RWPE1 (cell line): ENCODE measurements at regions not wholly inside any gene's neighbourhood (a gene's known extent, or its start where the extent isn't known, plus 50 kb on each side); places are given as distances from the start of the nearest gene placed in this dataset.
A peak's percentile ranks its signal among the peaks of the same experiment; 100 is the strongest.

Source experiments
- CTCF ChIA-PET: fragments of 350-600 bp; sonication (Branson Sonifier 250); formaldehyde crosslinking; extraction: SDS; loops from one replicate; lab custom pipeline; 2021; lab: Yijun Ruan, JAX
- POLR2A ChIA-PET: fragments of 400-600 bp; formaldehyde crosslinking; extraction: SDS; loops from one replicate; lab custom pipeline; 2020; ENCODE audit warnings: antibody characterized with exemption; ENCODE audit not compliant: low non-redundant PET; lab: Yijun Ruan, JAX
- DNase-seq: peaks from one replicate; pipeline ENCODE4 v3.0.0; 2012; ENCODE audit warnings: low spot score
- H3K27ac ChIP-seq: fragments of 450-650 bp; 2 replicates; pipeline ENCODE4 v1.5.1; 2017
- CTCF ChIP-seq: fragments of 450-650 bp; conservative IDR thresholded peaks from 2 replicates; pipeline ENCODE4 v1.5.1; 2017; ENCODE audit warnings: low read depth, mild to moderate bottlenecking

- no peak for TF ChIP-seq CTCF
- DNase-seq = no peak
- POLR2A ChIA-PET = no interaction called here
- no peak overlapping the region for H3K27ac ChIP-seq
- CTCF ChIA-PET = interaction anchor here (0.6 kb wide), 2 partner anchors 300 to 1687 kb away, joined by 3 to 4 read pairs; no protein-coding TSS in a partner anchor
Measured at GRCh38 chr5:93300309-93300923, 280.6 kb downstream of the NR2F1-AS1 start.

GRCh38 chr5:93299681-93300308 lies 281.2 kb downstream of the NR2F1-AS1 start:
- no peak for DNase-seq
- ChIA-PET POLR2A (no interaction called here), CTCF (interaction anchor here (0.6 kb wide), 2 partner anchors 301 to 1686 kb away, joined by 3 to 4 read pairs; no protein-coding TSS in a partner anchor)
- no peak overlapping the region for H3K27ac ChIP-seq
- TF ChIP-seq CTCF = no peak

- ChIA-PET POLR2A (no interaction called here), CTCF (interaction anchor here (0.7 kb wide), 1 partner anchor 12 kb away, joined by 3 read pairs; no protein-coding TSS in a partner anchor)
- TF ChIP-seq CTCF = no peak
- no peak overlapping the region for H3K27ac ChIP-seq
- no peak for DNase-seq
Measured at GRCh38 chr5:93297116-93297515, 283.9 kb downstream of the NR2F1-AS1 start.

GRCh38 chr5:93296338-93296737 lies 284.7 kb downstream of the NR2F1-AS1 start:
- CTCF ChIA-PET = no interaction called here
- DNase-seq = no peak

GRCh38 chr5:93294996-93295395 lies 286.0 kb downstream of the NR2F1-AS1 start:
- DNase-seq = no peak
- POLR2A ChIA-PET = no interaction called here
- CTCF ChIA-PET = interaction anchor here (0.7 to 1.1 kb wide), 2 partner anchors 15 to 182 kb away, joined by 4 read pairs; no protein-coding TSS in a partner anchor
- TF ChIP-seq CTCF = no peak
- H3K27ac ChIP-seq = no peak overlapping the region

More at GRCh38 chr5:93296338-93296737, 284.7 kb downstream of the NR2F1-AS1 start:
- TF ChIP-seq CTCF = no peak
- POLR2A ChIA-PET = no interaction called here
- H3K27ac ChIP-seq = no peak overlapping the region

- ChIA-PET POLR2A (no interaction called here), CTCF (interaction anchor here (1.1 kb wide), 1 partner anchor 14 kb away, joined by 4 read pairs; no protein-coding TSS in a partner anchor)
- peak; percentile 94 for DNase-seq
- TF ChIP-seq CTCF = no peak
- H3K27ac ChIP-seq = no peak overlapping the region
Measured at GRCh38 chr5:93294199-93294598, 286.8 kb downstream of the NR2F1-AS1 start.
